Ishikawa (cell line): ENCODE measurements at regions not wholly inside any gene's neighbourhood (a gene's known extent, or its start where the extent isn't known, plus 50 kb on each side); places are given as distances from the start of the nearest gene placed in this dataset.

Experiments
- CEBPB ChIP-seq: IDR thresholded peaks from 2 replicates; pipeline ENCODE4 v1.6.1; 2012
- CREB1 ChIP-seq: IDR thresholded peaks from 2 replicates; pipeline ENCODE4 v1.6.1; 2012; ENCODE audit warnings: low read depth
- EGR1 ChIP-seq: IDR thresholded peaks from 2 replicates; pipeline ENCODE4 v1.6.1; 2012
- EP300 ChIP-seq: IDR thresholded peaks from 2 replicates; pipeline ENCODE4 v1.6.1; 2012; ENCODE audit warnings: borderline replicate concordance
- FOXM1 ChIP-seq: IDR thresholded peaks from 2 replicates; pipeline ENCODE4 v1.6.1; 2012; ENCODE audit warnings: low read depth, borderline replicate concordance
- MAX ChIP-seq: IDR thresholded peaks from 2 replicates; pipeline ENCODE4 v1.6.1; 2012
- NFIC ChIP-seq: IDR thresholded peaks from 2 replicates; pipeline ENCODE4 v1.6.1; 2012
- RAD21 ChIP-seq: IDR thresholded peaks from 2 replicates; pipeline ENCODE4 v1.6.1; 2012; ENCODE audit warnings: low read depth
- REST ChIP-seq: IDR thresholded peaks from 2 replicates; pipeline ENCODE4 v1.6.1; 2012; ENCODE audit warnings: low read depth, mild to moderate bottlenecking
- TAF1 ChIP-seq: IDR thresholded peaks from 2 replicates; pipeline ENCODE4 v1.6.1; 2012; ENCODE audit warnings: low read depth, mild to moderate bottlenecking
- TCF12 ChIP-seq: IDR thresholded peaks from 2 replicates; pipeline ENCODE4 v1.6.1; 2012; ENCODE audit warnings: low read depth
- TEAD4 ChIP-seq: IDR thresholded peaks from 2 replicates; pipeline ENCODE4 v1.6.1; 2012
- USF1 ChIP-seq: IDR thresholded peaks from 2 replicates; pipeline ENCODE4 v1.6.1; 2012
- YY1 ChIP-seq: IDR thresholded peaks from 2 replicates; pipeline ENCODE4 v1.6.1; 2012; ENCODE audit warnings: low read depth
- ZBTB7A ChIP-seq: IDR thresholded peaks from 2 replicates; pipeline ENCODE4 v1.6.1; 2012; ENCODE audit warnings: low read depth

GRCh38 chr14:101478096-101478495, 83.2 kb upstream of the DIO3 start:
- no peak for TF ChIP-seq CEBPB
- no peak for TF ChIP-seq YY1
- TF ChIP-seq TEAD4: no peak
- no peak for TF ChIP-seq MAX
- TF ChIP-seq TAF1: no peak
- no peak for TF ChIP-seq FOXM1
- TF ChIP-seq REST: no peak
- TF ChIP-seq EP300: no peak
- TF ChIP-seq EGR1: no peak
- no peak for TF ChIP-seq CREB1
- TF ChIP-seq RAD21: no peak

GRCh38 chr14:101478796-101479410, 82.4 kb upstream of the DIO3 start:
- TF ChIP-seq TAF1: no peak
- TF ChIP-seq RAD21: no peak

- TF ChIP-seq CEBPB (no peak), TEAD4 (no peak), YY1 (no peak), EP300 (no peak), TAF1 (no peak), USF1 (no peak), REST (no peak), CREB1 (no peak), FOXM1 (no peak), ZBTB7A (no peak)
Observed at GRCh38 chr14:101480022-101480746, 81.1 kb upstream of the DIO3 start.

- TF ChIP-seq YY1: no peak
- TF ChIP-seq FOXM1: no peak
- TF ChIP-seq EGR1: no peak
- no peak for TF ChIP-seq TEAD4
- TF ChIP-seq USF1: no peak
- TF ChIP-seq TCF12: no peak
- no peak for TF ChIP-seq NFIC
- TF ChIP-seq ZBTB7A: no peak
- no peak for TF ChIP-seq CEBPB
- no peak for TF ChIP-seq EP300
- TF ChIP-seq MAX: no peak
- no peak for TF ChIP-seq TAF1
- TF ChIP-seq REST: no peak
- TF ChIP-seq CREB1: no peak
- no peak for TF ChIP-seq RAD21
Observed at GRCh38 chr14:101480747-101481530, 80.4 kb upstream of the DIO3 start.
